OCI-LY7 (cell line): ENCODE measurements at regions not wholly inside any gene's neighbourhood (a gene's known extent, or its start where the extent isn't known, plus 50 kb on each side); places are given as distances from the start of the nearest gene placed in this dataset.

ENCODE experiments used
- CTCF ChIP-seq: fragments of 200-600 bp; sonication (generic); conservative IDR thresholded peaks from 2 replicates; pipeline ENCODE4 v1.5.1; 2014; ENCODE audit warnings: mild to moderate bottlenecking, antibody characterized with exemption, low read length, moderate library complexity, mixed read lengths
- EZH2phosphoT487 ChIP-seq: fragments of 200-600 bp; sonication (generic); IDR thresholded peaks from 2 replicates; pipeline ENCODE4 v1.6.1; 2018; ENCODE audit warnings: low read depth, borderline replicate concordance, mild to moderate bottlenecking, mixed run types, antibody characterized with exemption, low read length, moderate library complexity, mixed read lengths

GRCh38 chr10:6938384-6938783 is 358.3 kb upstream of the PRKCQ start:
- TF ChIP-seq EZH2phosphoT487 = no peak
- TF ChIP-seq CTCF = no peak
